Neural cell (in vitro differentiated cells): ENCODE measurements at regions not wholly inside any gene's neighbourhood (a gene's known extent, or its start where the extent isn't known, plus 50 kb on each side); places are given as distances from the start of the nearest gene placed in this dataset.

Source experiments
- H2AFZ ChIP-seq: fragments of 200-600, 300-800 bp; sonication (generic), shearing (Covaris generic); 2 replicates; pipeline ENCODE4 v1.6.0; 2014; ENCODE audit warnings: low read depth, mild to moderate bottlenecking, antibody characterized with exemption, low read length, moderate library complexity
- H3F3A ChIP-seq: fragments of 200-600 bp; shearing (Covaris generic); 2 replicates; pipeline ENCODE4 v1.6.1; 2016; ENCODE audit warnings: mild to moderate bottlenecking, moderate library complexity, mixed read lengths, antibody characterized with exemption, low read length; ENCODE audit not compliant: insufficient read depth, poor library complexity, severe bottlenecking
- H3K27ac ChIP-seq: fragments of 200-600, 300-800 bp; sonication (generic), shearing (Covaris generic); 2 replicates; pipeline ENCODE4 v1.5.1; 2014; ENCODE audit warnings: mild to moderate bottlenecking, low read length, moderate library complexity
- H3K27me3 ChIP-seq: fragments of 300-800, 200-600 bp; sonication (generic), shearing (Covaris generic); 2 replicates; pipeline ENCODE4 v1.6.0; 2014; ENCODE audit warnings: mild to moderate bottlenecking, low read depth, low read length, moderate library complexity; ENCODE audit not compliant: insufficient read depth
- H3K36me3 ChIP-seq: fragments of 300-800, 200-600 bp; sonication (generic), shearing (Covaris generic); 2 replicates; pipeline ENCODE4 v1.5.1; 2014; ENCODE audit warnings: mild to moderate bottlenecking, antibody characterized with exemption, low read length, moderate library complexity; ENCODE audit not compliant: insufficient read depth
- H3K4me2 ChIP-seq: fragments of 300-800, 200-600 bp; sonication (generic), shearing (Covaris generic); 2 replicates; pipeline ENCODE4 v1.6.0; 2014; ENCODE audit warnings: mild to moderate bottlenecking, low read length
- H3K4me3 ChIP-seq: fragments of 300-800, 200-600 bp; sonication (generic), shearing (Covaris generic); 2 replicates; pipeline ENCODE4 v1.5.1; 2014; ENCODE audit warnings: mild to moderate bottlenecking, low read length, moderate library complexity
- H3K79me2 ChIP-seq: fragments of 200-600 bp; shearing (Covaris generic); replicated peaks from 2 replicates; pipeline ENCODE4 v1.6.0; 2014; ENCODE audit warnings: mild to moderate bottlenecking, low read length, moderate library complexity; ENCODE audit not compliant: insufficient read depth
- H3K9ac ChIP-seq: fragments of 300-800, 200-600 bp; sonication (generic), shearing (Covaris generic); 2 replicates; pipeline ENCODE4 v1.6.1; 2016; ENCODE audit warnings: mild to moderate bottlenecking, low read length, mixed read lengths
- H3K9me2 ChIP-seq: fragments of 200-600 bp; shearing (Covaris generic); 2 replicates; pipeline ENCODE4 v1.6.1; 2016; ENCODE audit warnings: mild to moderate bottlenecking, low read length, mixed read lengths; ENCODE audit not compliant: insufficient read depth
- H3K9me3 ChIP-seq: fragments of 200-600, 300-800 bp; sonication (generic), shearing (Covaris generic); 2 replicates; pipeline ENCODE4 v1.6.1; 2016; ENCODE audit warnings: mild to moderate bottlenecking, mixed run types, low read length, moderate library complexity, mixed read lengths
- H4K20me1 ChIP-seq: fragments of 200-600 bp; shearing (Covaris generic); 2 replicates; pipeline ENCODE4 v1.6.1; 2016; ENCODE audit warnings: mild to moderate bottlenecking, mixed run types; ENCODE audit not compliant: insufficient read depth
- CTCF ChIP-seq: fragments of 450-650 bp; IDR thresholded peaks from 2 replicates; pipeline ENCODE4 v1.5.1; 2014; ENCODE audit warnings: antibody characterized with exemption, mild to moderate bottlenecking, moderate library complexity; ENCODE audit not compliant: poor library complexity, severe bottlenecking
- EP300 ChIP-seq: fragments of 450-650 bp; conservative IDR thresholded peaks from 2 replicates; pipeline ENCODE4 v1.6.1; 2014; ENCODE audit warnings: antibody characterized with exemption, mild to moderate bottlenecking, moderate library complexity; ENCODE audit not compliant: poor library complexity, severe bottlenecking
- EZH2 ChIP-seq: fragments of 200-600, 300-800 bp; shearing (Covaris generic), sonication (generic); IDR thresholded peaks from 2 replicates; pipeline ENCODE4 v1.6.1; 2014; ENCODE audit warnings: antibody characterized with exemption, low read length, borderline replicate concordance, mild to moderate bottlenecking; ENCODE audit not compliant: insufficient read depth, poor library complexity, severe bottlenecking
- MXI1 ChIP-seq: fragments of 450-650 bp; conservative IDR thresholded peaks from 2 replicates; pipeline ENCODE4 v1.6.1; 2014; ENCODE audit warnings: antibody characterized with exemption, mild to moderate bottlenecking; ENCODE audit not compliant: poor library complexity, severe bottlenecking
- POLR2AphosphoS5 ChIP-seq: IDR thresholded peaks from 2 replicates; pipeline ENCODE4 v1.6.1; 2012
- RAD21 ChIP-seq: fragments of 450-650 bp; conservative IDR thresholded peaks from 2 replicates; pipeline ENCODE4 v1.6.1; 2014; ENCODE audit warnings: antibody characterized with exemption, mild to moderate bottlenecking, moderate library complexity
- REST ChIP-seq: IDR thresholded peaks from 2 replicates; pipeline ENCODE4 v1.6.1; 2012; ENCODE audit warnings: borderline replicate concordance
- SMC3 ChIP-seq: fragments of 450-650 bp; conservative IDR thresholded peaks from 2 replicates; pipeline ENCODE4 v1.6.1; 2014; ENCODE audit warnings: antibody characterized with exemption, mild to moderate bottlenecking, moderate library complexity; ENCODE audit not compliant: poor library complexity
- TAF1 ChIP-seq: IDR thresholded peaks from 2 replicates; pipeline ENCODE4 v1.6.1; 2012; ENCODE audit warnings: low read depth

GRCh38 chr3:14304101-14305045 lies 98.0 kb upstream of the SLC6A6 start:
- Histone ChIP-seq H3K9me3 (no peaks in the 10 kb centered on the region), H3K27me3 (no peaks in the 10 kb centered on the region), H3K27ac (no peak overlapping the region), H3K36me3 (no peaks in the 10 kb centered on the region), H2AFZ (no peak overlapping the region), H3K4me2 (no peak overlapping the region), H4K20me1 (no peaks in the 10 kb centered on the region), H3K4me3 (no peak overlapping the region), H3K79me2 (no peaks in the 10 kb centered on the region), H3F3A (no peaks in the 10 kb centered on the region), H3K9ac (no peak overlapping the region), H3K9me2 (no peaks in the 10 kb centered on the region)
- TF ChIP-seq MXI1: no peak
- TF ChIP-seq EP300: no peak
- TF ChIP-seq POLR2AphosphoS5: no peak
- TF ChIP-seq CTCF: no peak
- TF ChIP-seq REST: no peak
- TF ChIP-seq RAD21: no peak

- Histone ChIP-seq H4K20me1 (no peaks in the 10 kb centered on the region), H3K36me3 (no peaks in the 10 kb centered on the region), H3K9me3 (no peaks in the 10 kb centered on the region), H3K27ac (no peak overlapping the region), H3K4me2 (no peak overlapping the region), H3K4me3 (no peak overlapping the region), H3K9ac (no peak overlapping the region), H2AFZ (no peak overlapping the region), H3F3A (no peaks in the 10 kb centered on the region), H3K27me3 (no peaks in the 10 kb centered on the region), H3K9me2 (no peaks in the 10 kb centered on the region), H3K79me2 (no peaks in the 10 kb centered on the region)
- no peak for TF ChIP-seq EZH2
- TF ChIP-seq MXI1: no peak
- TF ChIP-seq SMC3: no peak
- TF ChIP-seq EP300: no peak
- TF ChIP-seq TAF1: no peak
- no peak for TF ChIP-seq POLR2AphosphoS5
- TF ChIP-seq RAD21: no peak
- no peak for TF ChIP-seq CTCF
- no peak for TF ChIP-seq REST
Observed at GRCh38 chr3:14305324-14305723, 97.1 kb upstream of the SLC6A6 start.
